ENCODE measurements at regions not wholly inside any gene's neighbourhood (a gene's known extent, or its start where the extent isn't known, plus 50 kb on each side); places are given as distances from the start of the nearest gene placed in this dataset.

DNA sequence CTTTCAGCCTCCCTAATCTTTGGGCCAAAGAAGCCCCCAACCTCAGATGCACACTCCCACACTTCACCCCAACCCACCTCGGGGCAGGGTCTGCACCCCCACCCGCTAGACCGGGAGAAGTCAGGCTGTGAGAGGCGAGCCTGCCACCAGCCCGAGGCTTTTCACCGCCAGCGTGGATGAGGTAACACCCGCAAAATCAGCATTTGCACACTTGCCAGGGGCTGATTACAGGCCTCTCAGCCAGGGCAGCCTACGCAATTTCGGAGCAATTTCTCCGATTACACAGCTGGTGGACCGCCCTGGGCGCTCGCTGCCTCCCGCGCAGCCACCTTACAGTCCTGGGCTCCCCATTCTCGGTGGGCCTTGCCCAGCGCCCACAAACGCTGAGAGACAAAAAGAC, 68.5 kb downstream of the FOXD1 start:
- TF ChIP-seq POLR2A (IDR thresholded peaks at IDR 0.05) (no peak), POLR2AphosphoS5 (IDR thresholded peaks at IDR 0.05; ENCODE audit: insufficient read depth in 1 of 2, low read depth in 1 of 2) (no peak)
- TF ChIP-seq, protein P1, sequence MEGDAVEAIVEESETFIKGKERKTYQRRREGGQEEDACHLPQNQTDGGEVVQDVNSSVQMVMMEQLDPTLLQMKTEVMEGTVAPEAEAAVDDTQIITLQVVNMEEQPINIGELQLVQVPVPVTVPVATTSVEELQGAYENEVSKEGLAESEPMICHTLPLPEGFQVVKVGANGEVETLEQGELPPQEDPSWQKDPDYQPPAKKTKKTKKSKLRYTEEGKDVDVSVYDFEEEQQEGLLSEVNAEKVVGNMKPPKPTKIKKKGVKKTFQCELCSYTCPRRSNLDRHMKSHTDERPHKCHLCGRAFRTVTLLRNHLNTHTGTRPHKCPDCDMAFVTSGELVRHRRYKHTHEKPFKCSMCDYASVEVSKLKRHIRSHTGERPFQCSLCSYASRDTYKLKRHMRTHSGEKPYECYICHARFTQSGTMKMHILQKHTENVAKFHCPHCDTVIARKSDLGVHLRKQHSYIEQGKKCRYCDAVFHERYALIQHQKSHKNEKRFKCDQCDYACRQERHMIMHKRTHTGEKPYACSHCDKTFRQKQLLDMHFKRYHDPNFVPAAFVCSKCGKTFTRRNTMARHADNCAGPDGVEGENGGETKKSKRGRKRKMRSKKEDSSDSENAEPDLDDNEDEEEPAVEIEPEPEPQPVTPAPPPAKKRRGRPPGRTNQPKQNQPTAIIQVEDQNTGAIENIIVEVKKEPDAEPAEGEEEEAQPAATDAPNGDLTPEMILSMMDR (IDR thresholded peaks at IDR 0.05) = no peak
- H3K27me3 ChIP-seq = peaks cover 15% of the 10 kb centered on the region
- intact Hi-C loops (cut with DNase I) = no loop called here

DNA sequence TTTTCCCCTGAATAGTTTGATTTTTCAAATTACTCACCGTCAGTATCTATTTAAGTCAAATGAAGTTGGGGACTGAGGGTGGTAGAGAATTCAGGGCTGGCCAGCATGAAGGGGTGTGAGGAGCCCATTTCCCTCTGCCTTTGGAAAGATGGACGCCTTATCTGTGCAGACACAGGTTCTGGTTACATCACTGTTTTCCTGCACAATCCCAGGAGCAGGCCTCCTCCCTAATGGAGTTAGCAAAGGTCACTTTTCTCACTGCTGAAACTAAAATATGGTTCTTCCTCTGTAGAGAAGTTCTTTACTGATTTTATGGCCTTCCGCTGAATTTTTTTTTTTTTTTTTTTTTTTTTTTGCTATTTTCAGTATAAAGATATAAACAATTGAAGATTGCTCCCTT, 69.1 kb downstream of the FOXD1 start:
- Histone ChIP-seq H3K27ac (no peak overlapping the region), H3K4me1 (peaks cover 12% of the 10 kb centered on the region), H3K9me3 (no peaks in the 10 kb centered on the region), H3K36me3 (no peaks in the 10 kb centered on the region), H3K4me3 (no peak overlapping the region), H3K27me3 (peaks cover 15% of the 10 kb centered on the region)
- intact Hi-C loops (cut with DNase I) = no loop called here
- DNase-seq (ENCODE audit: extremely low spot score in 2 of 2) = no peak
- TF ChIP-seq POLR2AphosphoS5 (IDR thresholded peaks at IDR 0.05; ENCODE audit: insufficient read depth in 1 of 2, low read depth in 1 of 2) (no peak), POLR2A (IDR thresholded peaks at IDR 0.05) (no peak)
- TF ChIP-seq, protein P1 (IDR thresholded peaks at IDR 0.05) = no peak

More for the DNA sequence above, 68.5 kb downstream of the FOXD1 start:
- Histone ChIP-seq H3K4me3 (no peak overlapping the region), H3K4me1 (peaks cover 12% of the 10 kb centered on the region), H3K9me3 (peaks cover 2% of the 10 kb centered on the region), H3K36me3 (no peaks in the 10 kb centered on the region), H3K27ac (no peak overlapping the region)
- no peak for DNase-seq (ENCODE audit: extremely low spot score in 2 of 2)

DNA sequence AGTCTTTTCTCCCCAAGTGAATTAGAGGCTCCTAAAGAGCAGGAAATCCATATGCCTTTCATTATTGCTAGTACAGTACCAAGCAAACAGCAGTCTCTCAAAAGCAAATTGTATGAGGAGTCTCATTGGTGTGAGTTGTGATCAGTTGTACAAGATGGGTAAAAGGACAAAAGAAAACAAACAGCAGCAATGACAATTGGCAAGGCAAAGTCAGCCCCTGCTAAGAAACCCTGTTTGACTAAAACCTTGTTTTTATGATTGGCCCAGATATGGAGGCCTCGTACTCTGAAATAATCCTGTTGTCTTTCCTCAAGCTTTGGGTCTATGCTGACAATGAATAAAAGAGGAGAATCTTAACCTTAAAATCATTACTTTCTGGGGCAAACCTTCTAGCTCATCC, 69.8 kb downstream of the FOXD1 start:
- DNase-seq (ENCODE audit: extremely low spot score in 2 of 2) = no peak
- TF ChIP-seq POLR2AphosphoS5 (IDR thresholded peaks at IDR 0.05; ENCODE audit: insufficient read depth in 1 of 2, low read depth in 1 of 2) (no peak), POLR2A (IDR thresholded peaks at IDR 0.05) (no peak)
- TF ChIP-seq, protein P1 (IDR thresholded peaks at IDR 0.05) = no peak
- Histone ChIP-seq H3K4me1 (peaks cover 12% of the 10 kb centered on the region), H3K9me3 (no peaks in the 10 kb centered on the region), H3K27ac (no peak overlapping the region), H3K4me3 (no peak overlapping the region), H3K27me3 (peaks cover 15% of the 10 kb centered on the region), H3K36me3 (no peaks in the 10 kb centered on the region)
- intact Hi-C loops (cut with DNase I) = no loop called here

DNA sequence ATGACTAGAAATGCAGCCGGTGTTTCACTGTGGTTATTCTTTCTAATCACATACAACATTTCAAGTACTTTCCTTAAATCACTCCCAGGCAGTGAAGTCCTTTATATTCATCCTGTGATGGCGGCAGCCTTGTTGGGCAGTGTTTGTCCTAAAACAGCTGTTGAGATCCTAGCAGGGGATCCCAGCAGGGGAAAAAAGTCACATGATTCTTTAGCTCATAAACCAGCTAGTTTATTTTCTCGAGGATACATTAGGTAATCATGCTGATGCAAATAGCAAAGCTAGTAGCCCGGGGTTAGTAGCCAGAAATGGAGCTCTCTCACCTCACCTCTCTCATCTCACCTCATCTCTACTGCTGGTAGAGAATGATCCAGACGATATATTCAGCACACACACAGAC, 70.5 kb downstream of the FOXD1 start:
- Histone ChIP-seq H3K27ac (no peak overlapping the region), H3K27me3 (peaks cover 15% of the 10 kb centered on the region), H3K36me3 (no peaks in the 10 kb centered on the region), H3K4me3 (no peak overlapping the region), H3K9me3 (no peaks in the 10 kb centered on the region), H3K4me1 (peaks cover 12% of the 10 kb centered on the region)
- no peak for TF ChIP-seq POLR2A (IDR thresholded peaks at IDR 0.05)
- TF ChIP-seq, protein P1 (IDR thresholded peaks at IDR 0.05) = no peak
- no peak for TF ChIP-seq POLR2AphosphoS5 (IDR thresholded peaks at IDR 0.05; ENCODE audit: insufficient read depth in 1 of 2, low read depth in 1 of 2)
- intact Hi-C loops (cut with DNase I) = no loop called here
- no peak for DNase-seq (ENCODE audit: extremely low spot score in 2 of 2)

DNA sequence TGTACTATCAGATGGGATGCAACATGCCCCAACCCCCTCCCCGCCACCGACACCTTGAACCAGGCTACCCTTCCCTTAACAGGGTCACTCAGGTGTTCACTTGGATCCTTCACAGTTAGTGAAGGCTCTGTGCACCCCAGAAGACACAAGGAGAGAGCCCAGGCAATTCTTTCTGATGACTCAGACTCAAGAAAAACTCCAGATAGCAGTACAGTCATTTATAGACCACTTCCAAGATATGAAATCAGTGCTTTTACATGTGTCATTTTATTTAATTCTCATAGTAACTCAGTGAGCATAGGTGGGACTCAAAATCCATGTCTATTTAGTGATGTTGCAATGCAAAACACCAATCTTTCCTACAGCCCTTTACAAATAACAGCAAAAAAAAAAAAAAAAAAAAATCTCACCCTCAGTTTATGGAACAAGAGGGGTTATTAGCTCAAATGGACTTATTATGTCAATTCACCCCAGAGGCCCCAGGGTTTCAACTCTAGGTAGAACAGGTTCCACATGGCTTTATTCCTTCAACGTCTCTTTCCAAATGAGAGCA, 71.9 kb downstream of the FOXD1 start:
- Histone ChIP-seq H3K27ac (no peak overlapping the region), H3K9me3 (no peaks in the 10 kb centered on the region), H3K4me1 (peaks cover 5% of the 10 kb centered on the region), H3K27me3 (peaks cover 4% of the 10 kb centered on the region), H3K4me3 (no peak overlapping the region), H3K36me3 (no peaks in the 10 kb centered on the region)
- no peak for DNase-seq (ENCODE audit: extremely low spot score in 2 of 2)
- intact Hi-C loops (cut with DNase I) = no loop called here
- TF ChIP-seq, protein P1 (IDR thresholded peaks at IDR 0.05) = no peak
- TF ChIP-seq POLR2A (IDR thresholded peaks at IDR 0.05) (no peak), POLR2AphosphoS5 (IDR thresholded peaks at IDR 0.05; ENCODE audit: insufficient read depth in 1 of 2, low read depth in 1 of 2) (no peak)
